AG04449 (cell line): ENCODE measurements at regions not wholly inside any gene's neighbourhood (a gene's known extent, or its start where the extent isn't known, plus 50 kb on each side); places are given as distances from the start of the nearest gene placed in this dataset.

ENCODE experiments used
- CTCF ChIA-PET: fragments of 350-600 bp; formaldehyde crosslinking; extraction: SDS; loops from one replicate; lab custom pipeline; 2021; ENCODE audit warnings: antibody characterized with exemption; lab: Yijun Ruan, JAX
- POLR2A ChIA-PET: fragments of 400-600, 350-600 bp; formaldehyde crosslinking; extraction: SDS; loops from one replicate; lab custom pipeline; 2020; ENCODE audit warnings: antibody characterized with exemption, inconsistent platforms; lab: Yijun Ruan, JAX
- DNase-seq: peaks from one replicate; pipeline ENCODE4 v3.0.0-alpha.2; 2010; ENCODE audit warnings: low read depth, low spot score
- H3K4me3 ChIP-seq: 2 replicates; pipeline ENCODE4 v1.5.1; 2011; ENCODE audit warnings: low read depth, mild to moderate bottlenecking, control low read depth, low read length
- TF ChIP-seq, protein P1 (sequence below): IDR thresholded peaks from one replicate; pipeline ENCODE4 v1.5.1; 2011; ENCODE audit warnings: mild to moderate bottlenecking, moderate library complexity, low read length, control low read depth, inconsistent platforms; ENCODE audit not compliant: insufficient read depth; ENCODE audit errors: missing control alignments

GRCh38 chr11:37942081-37942480, 1344.0 kb upstream of the RAG2 start:
- TF ChIP-seq, protein P1, sequence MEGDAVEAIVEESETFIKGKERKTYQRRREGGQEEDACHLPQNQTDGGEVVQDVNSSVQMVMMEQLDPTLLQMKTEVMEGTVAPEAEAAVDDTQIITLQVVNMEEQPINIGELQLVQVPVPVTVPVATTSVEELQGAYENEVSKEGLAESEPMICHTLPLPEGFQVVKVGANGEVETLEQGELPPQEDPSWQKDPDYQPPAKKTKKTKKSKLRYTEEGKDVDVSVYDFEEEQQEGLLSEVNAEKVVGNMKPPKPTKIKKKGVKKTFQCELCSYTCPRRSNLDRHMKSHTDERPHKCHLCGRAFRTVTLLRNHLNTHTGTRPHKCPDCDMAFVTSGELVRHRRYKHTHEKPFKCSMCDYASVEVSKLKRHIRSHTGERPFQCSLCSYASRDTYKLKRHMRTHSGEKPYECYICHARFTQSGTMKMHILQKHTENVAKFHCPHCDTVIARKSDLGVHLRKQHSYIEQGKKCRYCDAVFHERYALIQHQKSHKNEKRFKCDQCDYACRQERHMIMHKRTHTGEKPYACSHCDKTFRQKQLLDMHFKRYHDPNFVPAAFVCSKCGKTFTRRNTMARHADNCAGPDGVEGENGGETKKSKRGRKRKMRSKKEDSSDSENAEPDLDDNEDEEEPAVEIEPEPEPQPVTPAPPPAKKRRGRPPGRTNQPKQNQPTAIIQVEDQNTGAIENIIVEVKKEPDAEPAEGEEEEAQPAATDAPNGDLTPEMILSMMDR: no peak
- ChIA-PET CTCF (no interaction called here), POLR2A (no interaction called here)

GRCh38 chr11:37929100-37929653, 1331.1 kb upstream of the RAG2 start:
- TF ChIP-seq, protein P1: no peak
- H3K4me3 ChIP-seq: no peak overlapping the region
- DNase-seq: no peak
- ChIA-PET POLR2A (no interaction called here), CTCF (no interaction called here)

More at GRCh38 chr11:37942081-37942480, 1344.0 kb upstream of the RAG2 start:
- H3K4me3 ChIP-seq: no peak overlapping the region
- no peak for DNase-seq

DNA sequence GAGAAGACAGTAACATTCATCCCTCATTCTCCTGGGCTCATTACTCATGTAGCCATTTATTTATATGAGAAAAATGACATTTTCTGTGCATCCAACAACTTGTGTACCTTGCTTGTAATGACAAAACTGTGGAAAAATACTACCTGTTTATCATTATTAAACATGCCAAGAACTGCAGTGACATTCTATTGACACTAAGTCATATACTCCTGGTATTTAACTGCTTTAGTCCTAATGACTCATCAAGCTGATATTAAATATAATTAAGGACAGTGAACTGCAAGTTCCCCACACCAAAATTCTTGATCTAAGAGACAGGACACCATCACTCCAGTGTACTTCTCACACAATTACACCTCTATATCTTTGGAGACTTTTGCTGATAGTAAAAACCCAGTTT, 1328.7 kb upstream of the RAG2 start:
- CTCF ChIA-PET: no interaction called here
- TF ChIP-seq, protein P1: no peak
- POLR2A ChIA-PET: no interaction called here
- no peak overlapping the region for H3K4me3 ChIP-seq
- DNase-seq: no peak

DNA sequence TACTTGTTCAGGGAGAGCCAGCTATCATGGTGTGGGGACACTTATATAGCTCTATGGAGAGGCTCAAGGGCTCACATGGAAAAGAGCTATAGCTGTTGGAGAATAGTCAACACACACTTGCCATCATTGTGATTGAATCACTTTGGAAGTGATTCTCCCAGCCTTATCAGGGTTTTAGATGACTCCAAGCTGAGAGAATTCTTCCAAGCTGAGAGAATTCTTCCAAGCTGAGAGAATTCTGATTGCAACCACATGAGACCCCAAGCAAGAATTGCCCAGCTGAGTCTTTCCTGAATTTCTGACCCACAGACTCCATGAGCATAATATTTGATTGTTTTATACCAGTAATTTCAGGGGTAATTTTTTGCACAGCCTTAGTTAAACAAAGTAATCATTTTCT, 1318.3 kb upstream of the RAG2 start:
- TF ChIP-seq, protein P1: no peak
- POLR2A ChIA-PET: no interaction called here

GRCh38 chr11:37914859-37915258, 1316.8 kb upstream of the RAG2 start:
- DNase-seq: no peak

More for the DNA sequence above, 1318.3 kb upstream of the RAG2 start:
- CTCF ChIA-PET: interaction anchor here (0.8 kb wide), 1 partner anchor 98 kb away, joined by 3 read pairs; no protein-coding TSS in a partner anchor
- no peak for DNase-seq
- no peak overlapping the region for H3K4me3 ChIP-seq

GRCh38 chr11:37908219-37908548, 1310.1 kb upstream of the RAG2 start:
- ChIA-PET CTCF (no interaction called here), POLR2A (no interaction called here)
- TF ChIP-seq, protein P1: no peak
- no peak overlapping the region for H3K4me3 ChIP-seq
- DNase-seq: no peak

More at GRCh38 chr11:37914859-37915258, 1316.8 kb upstream of the RAG2 start:
- no peak overlapping the region for H3K4me3 ChIP-seq
- CTCF ChIA-PET: no interaction called here
- POLR2A ChIA-PET: no interaction called here
- TF ChIP-seq, protein P1: no peak
